GM04504 (cell line): ENCODE measurements at regions not wholly inside any gene's neighbourhood (a gene's known extent, or its start where the extent isn't known, plus 50 kb on each side); places are given as distances from the start of the nearest gene placed in this dataset.
"Not testable (repeated sequence)": the region's sequence is repeated elsewhere in the genome, so short reads cannot be mapped to it uniquely, and the experiment has no call there.

Experiments used
- DNase-seq: peaks from one replicate; pipeline ENCODE4 v3.0.0-alpha.2; 2012; ENCODE audit warnings: low read depth

GRCh38 chr15:70398694-70399093 is 301.0 kb upstream of the TLE3 start:
- DNase-seq, result no peak

GRCh38 chr15:70396807-70397206 is 299.1 kb upstream of the TLE3 start:
- no peak for DNase-seq

GRCh38 chr15:70395164-70395563 is 297.4 kb upstream of the TLE3 start:
- DNase-seq, result no peak

GRCh38 chr15:70390723-70391122 is 293.0 kb upstream of the TLE3 start:
- no peak for DNase-seq

GRCh38 chr15:70387993-70388392 is 290.3 kb upstream of the TLE3 start:
- DNase-seq, result no peak

- DNase-seq, result no peak
These were observed 289.4 kb upstream of the TLE3 start for GRCh38 chr15:70387081-70387480.

GRCh38 chr15:70385711-70386110 is 288.0 kb upstream of the TLE3 start:
- no peak for DNase-seq

- DNase-seq, result no peak
These were observed 287.3 kb upstream of the TLE3 start for GRCh38 chr15:70385052-70385451.

- DNase-seq, result no peak
These were observed 286.1 kb upstream of the TLE3 start for GRCh38 chr15:70383856-70384255.

- DNase-seq, result no peak
These were observed 285.2 kb upstream of the TLE3 start for GRCh38 chr15:70382762-70383458.

GRCh38 chr15:70382009-70382749 is 284.5 kb upstream of the TLE3 start:
- DNase-seq, result no peak

GRCh38 chr15:70379938-70380883 is 282.5 kb upstream of the TLE3 start:
- no peak for DNase-seq

- DNase-seq, result no peak
These were observed 281.4 kb upstream of the TLE3 start for GRCh38 chr15:70379134-70379533.

- DNase-seq, result no peak
These were observed 280.7 kb upstream of the TLE3 start for GRCh38 chr15:70378126-70379031.

- peak; percentile 44 for DNase-seq
These were observed 279.4 kb upstream of the TLE3 start for GRCh38 chr15:70376929-70377691.

GRCh38 chr15:70376031-70376928 is 278.6 kb upstream of the TLE3 start:
- no peak for DNase-seq

GRCh38 chr15:70375586-70375985 is 277.9 kb upstream of the TLE3 start:
- DNase-seq, result no peak

GRCh38 chr15:70375006-70375431 is 277.3 kb upstream of the TLE3 start:
- DNase-seq, result no peak

GRCh38 chr15:70374096-70374495 is 276.4 kb upstream of the TLE3 start:
- DNase-seq, result no peak

GRCh38 chr15:70373439-70373838 is 275.7 kb upstream of the TLE3 start:
- DNase-seq, result not testable (repeated sequence)
